ENCODE measurements at regions not wholly inside any gene's neighbourhood (a gene's known extent, or its start where the extent isn't known, plus 50 kb on each side); places are given as distances from the start of the nearest gene placed in this dataset.

DNA sequence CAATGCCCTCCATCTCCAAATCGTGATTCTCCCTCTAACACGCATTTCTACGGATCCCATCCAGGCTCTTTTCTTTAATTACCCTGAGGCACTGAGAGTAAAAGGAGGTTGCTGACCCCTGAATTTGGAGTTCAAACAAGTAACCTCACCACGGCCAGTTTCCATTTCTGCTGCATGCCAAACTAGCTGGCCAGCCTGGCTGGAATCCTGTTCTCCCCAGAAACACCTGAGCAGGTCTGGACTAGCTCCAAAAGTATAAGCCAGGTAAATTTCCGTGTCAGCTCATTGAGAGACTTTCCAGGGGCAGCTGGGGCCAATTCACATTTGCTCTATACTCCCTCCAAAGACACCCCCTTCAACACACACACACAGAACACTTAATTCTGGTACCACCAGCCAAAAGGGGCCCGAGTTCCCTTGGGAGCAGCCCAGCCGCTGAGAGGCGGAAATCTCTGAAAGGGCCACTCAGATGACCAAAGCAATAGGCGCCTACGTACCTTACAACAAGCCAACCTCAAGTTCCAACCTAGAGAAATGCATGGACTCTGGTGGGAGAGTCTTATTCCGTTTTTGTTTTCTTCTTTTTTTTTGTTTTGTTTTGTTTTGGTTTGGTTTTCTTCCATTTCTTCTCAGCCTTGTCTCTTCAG is 131.4 kb downstream of the NDUFA12 start:
- no peak for DNase-seq (ENCODE audit: low spot score)
- TF ChIP-seq, protein P1, sequence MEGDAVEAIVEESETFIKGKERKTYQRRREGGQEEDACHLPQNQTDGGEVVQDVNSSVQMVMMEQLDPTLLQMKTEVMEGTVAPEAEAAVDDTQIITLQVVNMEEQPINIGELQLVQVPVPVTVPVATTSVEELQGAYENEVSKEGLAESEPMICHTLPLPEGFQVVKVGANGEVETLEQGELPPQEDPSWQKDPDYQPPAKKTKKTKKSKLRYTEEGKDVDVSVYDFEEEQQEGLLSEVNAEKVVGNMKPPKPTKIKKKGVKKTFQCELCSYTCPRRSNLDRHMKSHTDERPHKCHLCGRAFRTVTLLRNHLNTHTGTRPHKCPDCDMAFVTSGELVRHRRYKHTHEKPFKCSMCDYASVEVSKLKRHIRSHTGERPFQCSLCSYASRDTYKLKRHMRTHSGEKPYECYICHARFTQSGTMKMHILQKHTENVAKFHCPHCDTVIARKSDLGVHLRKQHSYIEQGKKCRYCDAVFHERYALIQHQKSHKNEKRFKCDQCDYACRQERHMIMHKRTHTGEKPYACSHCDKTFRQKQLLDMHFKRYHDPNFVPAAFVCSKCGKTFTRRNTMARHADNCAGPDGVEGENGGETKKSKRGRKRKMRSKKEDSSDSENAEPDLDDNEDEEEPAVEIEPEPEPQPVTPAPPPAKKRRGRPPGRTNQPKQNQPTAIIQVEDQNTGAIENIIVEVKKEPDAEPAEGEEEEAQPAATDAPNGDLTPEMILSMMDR (IDR thresholded peaks at IDR 0.05; ENCODE audit: poor library complexity, severe bottlenecking) = no peak
- no peak overlapping the region for H3K4me3 ChIP-seq (ENCODE audit: severe bottlenecking)
- H3K27me3 ChIP-seq (ENCODE audit: insufficient read depth, poor library complexity, severe bottlenecking) = peaks cover 53% of the 10 kb centered on the region
- no peak overlapping the region for H3K27ac ChIP-seq (ENCODE audit: poor library complexity, severe bottlenecking)
- no peaks in the 10 kb centered on the region for H3K4me1 ChIP-seq (ENCODE audit: insufficient read depth, poor library complexity, severe bottlenecking)
- H3K36me3 ChIP-seq (ENCODE audit: low read depth) = no peaks in the 10 kb centered on the region
- H3K9me3 ChIP-seq (ENCODE audit: severe bottlenecking) = no peaks in the 10 kb centered on the region
- ATAC-seq (ENCODE audit: low read depth) = no peak

- Histone ChIP-seq H3K27me3 (ENCODE audit: insufficient read depth, poor library complexity, severe bottlenecking) (peaks cover 46% of the 10 kb centered on the region), H3K4me3 (ENCODE audit: severe bottlenecking) (no peak overlapping the region), H3K27ac (ENCODE audit: poor library complexity, severe bottlenecking) (no peak overlapping the region), H3K36me3 (ENCODE audit: low read depth) (no peaks in the 10 kb centered on the region), H3K4me1 (ENCODE audit: insufficient read depth, poor library complexity, severe bottlenecking) (no peaks in the 10 kb centered on the region), H3K9me3 (ENCODE audit: severe bottlenecking) (no peaks in the 10 kb centered on the region)
- no peak for ATAC-seq (ENCODE audit: low read depth)
- TF ChIP-seq, protein P1 (IDR thresholded peaks at IDR 0.05; ENCODE audit: poor library complexity, severe bottlenecking) = no peak
- no peak for DNase-seq (ENCODE audit: low spot score)
Measured at GRCh38 chr12:94870511-94870910, 133.0 kb downstream of the NDUFA12 start.

DNA sequence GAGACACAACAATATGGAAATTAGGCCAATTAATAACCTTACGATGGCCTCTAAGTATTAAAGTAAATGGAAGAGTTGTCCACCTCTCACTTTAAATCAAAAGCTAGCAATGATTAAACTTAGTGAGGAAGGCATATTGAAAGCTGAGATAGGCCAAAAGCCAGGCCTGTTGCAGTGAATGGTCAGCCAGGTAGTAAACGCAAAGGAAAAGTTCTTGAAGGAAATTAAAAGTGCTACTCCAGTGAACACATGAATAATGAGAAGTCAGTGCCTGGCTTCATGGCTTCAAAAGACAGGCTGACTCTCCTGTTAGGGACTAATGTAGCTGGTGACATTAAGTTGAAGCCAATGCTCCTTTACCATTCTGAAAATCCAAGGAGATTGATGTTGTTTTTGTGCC is 135.3 kb downstream of the NDUFA12 start:
- no peak overlapping the region for H3K4me3 ChIP-seq (ENCODE audit: severe bottlenecking)
- no peaks in the 10 kb centered on the region for H3K4me1 ChIP-seq (ENCODE audit: insufficient read depth, poor library complexity, severe bottlenecking)
- TF ChIP-seq, protein P1 (IDR thresholded peaks at IDR 0.05; ENCODE audit: poor library complexity, severe bottlenecking) = no peak
- H3K27me3 ChIP-seq (ENCODE audit: insufficient read depth, poor library complexity, severe bottlenecking) = peaks cover 25% of the 10 kb centered on the region
- no peak overlapping the region for H3K27ac ChIP-seq (ENCODE audit: poor library complexity, severe bottlenecking)
- no peaks in the 10 kb centered on the region for H3K36me3 ChIP-seq (ENCODE audit: low read depth)
- ATAC-seq (ENCODE audit: low read depth) (no peak), DNase-seq (ENCODE audit: low spot score) (no peak)
- no peaks in the 10 kb centered on the region for H3K9me3 ChIP-seq (ENCODE audit: severe bottlenecking)

DNA sequence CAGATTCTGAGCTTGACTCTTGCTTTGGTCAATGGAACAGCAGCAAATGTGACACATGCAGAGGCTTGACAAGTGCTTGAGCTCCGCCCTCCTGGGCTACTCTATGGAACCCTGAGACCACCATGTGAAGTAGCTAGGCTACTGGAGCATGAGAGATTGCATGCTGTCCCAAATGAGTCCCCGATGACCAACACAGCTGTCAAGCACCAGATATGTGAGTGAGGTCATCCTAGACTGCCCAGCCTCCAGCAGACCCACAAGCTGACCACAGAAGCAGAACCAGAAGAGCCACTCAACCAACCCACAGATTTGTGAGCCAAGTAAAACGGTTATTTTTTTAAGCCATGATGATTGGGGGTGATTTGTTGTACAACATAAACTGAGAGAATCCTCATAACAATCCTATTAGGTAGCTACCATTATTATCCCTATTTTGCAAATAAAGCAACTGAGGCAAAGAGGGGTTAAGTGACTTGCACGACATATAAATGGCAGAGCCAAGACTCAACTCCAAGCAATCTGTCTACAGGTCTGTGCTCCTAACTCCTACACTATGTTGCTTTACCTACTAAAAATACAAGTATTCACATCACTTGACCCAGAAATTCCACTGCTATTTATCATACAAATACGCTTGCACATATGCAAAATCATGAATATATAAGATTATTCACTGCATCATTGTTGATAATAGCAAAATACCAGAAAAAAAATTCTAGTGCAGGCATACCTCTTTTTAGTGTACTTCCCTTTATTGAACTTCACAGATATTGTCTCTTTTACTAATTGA is 136.2 kb downstream of the NDUFA12 start:
- no peak for ATAC-seq (ENCODE audit: low read depth)
- Histone ChIP-seq H3K4me1 (ENCODE audit: insufficient read depth, poor library complexity, severe bottlenecking) (no peaks in the 10 kb centered on the region), H3K27ac (ENCODE audit: poor library complexity, severe bottlenecking) (no peak overlapping the region), H3K27me3 (ENCODE audit: insufficient read depth, poor library complexity, severe bottlenecking) (peaks cover 16% of the 10 kb centered on the region), H3K9me3 (ENCODE audit: severe bottlenecking) (no peaks in the 10 kb centered on the region), H3K4me3 (ENCODE audit: severe bottlenecking) (no peak overlapping the region), H3K36me3 (ENCODE audit: low read depth) (no peaks in the 10 kb centered on the region)
- DNase-seq (ENCODE audit: low spot score) = no peak
- TF ChIP-seq, protein P1 (IDR thresholded peaks at IDR 0.05; ENCODE audit: poor library complexity, severe bottlenecking) = no peak

GRCh38 chr12:94864987-94865386 is 138.5 kb downstream of the NDUFA12 start:
- H3K27ac ChIP-seq (ENCODE audit: poor library complexity, severe bottlenecking) = no peak overlapping the region
- no peaks in the 10 kb centered on the region for H3K36me3 ChIP-seq (ENCODE audit: low read depth)
- TF ChIP-seq, protein P1 (IDR thresholded peaks at IDR 0.05; ENCODE audit: poor library complexity, severe bottlenecking) = no peak
- no peak for ATAC-seq (ENCODE audit: low read depth)
- no peak overlapping the region for H3K4me3 ChIP-seq (ENCODE audit: severe bottlenecking)
- H3K4me1 ChIP-seq (ENCODE audit: insufficient read depth, poor library complexity, severe bottlenecking) = no peaks in the 10 kb centered on the region
- DNase-seq (ENCODE audit: low spot score) = no peak
- H3K27me3 ChIP-seq (ENCODE audit: insufficient read depth, poor library complexity, severe bottlenecking) = no peaks in the 10 kb centered on the region
- H3K9me3 ChIP-seq (ENCODE audit: severe bottlenecking) = no peaks in the 10 kb centered on the region

Data from RWPE2 (cell line).